Stimulated activated CD8-positive, alpha-beta memory T cell treated with anti-CD3 and anti-CD28 coated beads, Interleukin-2, amount 100 ng/mL, for 48 hours (primary cell): ENCODE measurements at regions not wholly inside any gene's neighbourhood (a gene's known extent, or its start where the extent isn't known, plus 50 kb on each side); places are given as distances from the start of the nearest gene placed in this dataset.

ENCODE experiments used
- DNase-seq, 2 donors: peaks; one replicate each; pipeline ENCODE4 v3.0.0-alpha.2; 2020; ENCODE audit warnings: low read depth in 2 of 2

DNA sequence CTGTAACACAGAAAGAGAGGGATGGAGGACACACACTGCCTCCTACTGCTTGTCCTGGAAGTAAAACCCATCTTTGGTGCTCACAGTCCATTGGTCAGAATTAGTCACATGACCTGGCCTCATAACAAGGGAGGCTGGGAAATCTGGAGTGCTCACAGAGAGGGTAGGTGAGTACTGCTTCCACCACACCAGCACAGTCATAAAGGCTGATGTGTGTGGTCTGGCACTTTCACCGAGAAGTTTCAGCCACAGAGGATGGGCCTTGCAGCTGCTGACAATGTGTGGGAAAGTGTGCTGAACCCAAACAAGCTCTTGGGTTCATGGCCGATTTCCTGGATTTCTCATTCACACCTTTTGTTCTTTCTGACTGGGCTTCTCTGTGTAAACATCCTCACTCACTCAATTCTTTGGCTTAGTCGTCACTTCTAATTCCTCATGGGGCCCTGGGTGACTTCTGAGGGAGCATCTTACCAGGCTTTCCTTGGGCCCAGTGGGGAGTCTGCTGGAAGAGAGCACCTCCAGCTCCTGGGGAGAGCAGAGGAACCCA lies 100.7 kb downstream of the ASB7 start:
- DNase-seq = peak in 1 of 2 donors; percentile 12

DNA sequence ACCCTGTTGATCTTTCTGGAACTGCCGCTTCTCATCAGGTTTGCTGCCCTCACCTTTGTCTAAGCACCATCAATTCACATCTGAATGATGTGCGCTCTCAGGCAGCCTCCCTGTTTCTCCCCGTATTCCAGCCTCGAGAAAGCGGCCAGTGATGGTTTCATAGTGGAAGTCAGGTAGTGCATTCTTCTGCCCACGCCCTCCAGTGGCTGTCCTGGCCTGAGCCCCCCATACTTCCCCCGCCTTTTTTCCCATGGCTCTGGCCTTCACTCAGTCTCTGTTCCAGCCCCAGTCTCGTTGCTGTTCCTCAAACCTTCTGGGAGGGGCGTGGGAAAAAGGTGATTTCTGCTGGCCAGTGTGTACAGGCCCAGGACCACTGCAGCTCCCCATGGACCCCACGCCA lies 101.3 kb downstream of the ASB7 start:
- DNase-seq = no peak

DNA sequence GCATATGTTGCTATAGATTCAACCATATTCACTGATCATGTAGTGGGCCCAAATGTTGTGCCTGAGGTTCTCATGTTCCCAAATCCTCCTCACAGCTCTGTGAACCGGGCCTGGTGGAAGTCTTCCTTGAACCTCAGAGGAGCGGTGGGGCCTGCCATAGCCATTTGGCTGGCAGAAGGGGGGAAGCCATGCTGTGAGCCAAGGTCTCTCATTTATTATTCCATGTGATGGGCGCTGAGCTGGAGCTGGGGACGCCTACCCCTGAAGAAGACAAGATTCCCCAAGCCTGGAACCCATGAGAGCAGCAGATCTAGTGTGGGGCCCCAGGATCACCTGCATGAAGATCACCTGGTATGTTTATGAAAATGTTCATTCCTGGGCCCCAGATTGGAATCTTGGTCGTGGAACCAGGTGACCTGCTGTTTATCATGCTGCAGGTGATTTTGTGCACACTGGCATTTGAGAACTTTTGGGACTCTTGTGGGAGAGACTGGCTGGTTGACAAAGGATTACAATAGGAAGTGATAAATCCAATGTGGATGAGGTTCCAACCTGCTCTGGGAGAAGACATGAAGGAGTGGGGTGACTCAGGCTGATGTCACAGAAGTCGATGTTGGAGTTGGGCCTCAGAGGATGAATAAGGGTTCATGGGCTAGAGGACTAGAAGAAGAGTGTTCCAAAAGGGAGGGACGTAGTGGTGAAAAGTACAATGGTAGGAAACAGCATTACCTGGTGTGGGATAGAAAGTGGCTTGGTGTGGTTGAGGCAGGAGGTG lies 102.1 kb downstream of the ASB7 start:
- DNase-seq = no peak

DNA sequence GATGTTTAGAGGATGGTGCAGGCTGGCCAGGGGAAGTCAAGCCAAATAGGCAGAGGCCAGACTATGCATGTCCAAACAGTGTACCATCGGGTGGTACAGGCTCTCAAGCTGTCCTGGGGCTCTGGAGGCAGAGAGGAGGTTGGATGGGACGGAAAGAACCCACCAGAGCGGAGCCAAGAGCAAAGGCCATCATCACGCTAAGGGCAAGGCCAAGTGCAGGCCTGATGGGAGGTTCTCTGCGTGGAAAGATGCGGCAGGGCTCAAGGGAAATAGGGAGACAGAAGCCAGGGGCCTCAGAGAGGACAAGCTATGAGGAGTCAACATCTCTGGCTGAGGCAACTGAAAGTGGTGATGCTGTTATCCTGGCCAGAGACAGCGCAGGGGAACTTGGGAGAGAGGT lies 102.7 kb downstream of the ASB7 start:
- no peak for DNase-seq

DNA sequence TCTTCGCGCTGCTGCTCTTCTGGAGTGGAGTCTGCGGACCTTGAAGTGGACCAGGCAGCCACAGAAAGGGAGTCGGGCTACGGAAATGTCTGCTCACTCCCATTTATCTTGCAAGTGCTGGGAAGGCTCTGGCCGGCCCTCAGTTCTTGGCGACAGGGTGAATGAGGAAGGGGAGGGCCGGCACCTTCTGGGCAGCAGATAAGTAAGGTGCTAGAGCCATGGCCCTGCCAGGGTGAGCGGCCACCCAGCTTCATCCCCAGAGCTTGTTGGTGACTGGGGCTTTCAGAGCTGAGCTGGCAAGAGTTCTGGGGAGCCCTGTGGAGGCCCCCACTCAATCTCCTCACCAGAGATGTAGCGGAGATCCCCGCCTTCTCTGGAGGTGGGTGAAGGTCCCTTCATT lies 103.5 kb downstream of the ASB7 start:
- no peak for DNase-seq

DNA sequence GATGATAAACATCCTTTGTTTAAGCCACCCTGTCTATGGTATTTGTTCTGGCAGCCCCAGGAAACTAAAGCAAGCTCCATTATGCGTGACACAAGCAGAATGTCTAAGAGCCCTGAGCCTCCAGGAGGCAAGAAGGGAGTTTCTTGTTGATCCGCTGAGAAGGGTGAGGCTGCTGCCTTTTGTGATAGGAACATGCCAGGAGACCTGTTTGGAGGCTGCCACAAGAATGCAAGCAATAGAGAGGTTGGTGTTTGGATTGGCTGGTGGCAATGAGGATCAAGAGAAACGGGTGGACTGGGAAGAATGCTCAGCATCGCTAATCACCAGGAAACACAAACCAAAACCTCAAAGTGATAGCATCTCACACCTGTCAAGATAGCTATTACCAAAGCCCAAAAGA lies 104.8 kb downstream of the ASB7 start:
- no peak for DNase-seq

DNA sequence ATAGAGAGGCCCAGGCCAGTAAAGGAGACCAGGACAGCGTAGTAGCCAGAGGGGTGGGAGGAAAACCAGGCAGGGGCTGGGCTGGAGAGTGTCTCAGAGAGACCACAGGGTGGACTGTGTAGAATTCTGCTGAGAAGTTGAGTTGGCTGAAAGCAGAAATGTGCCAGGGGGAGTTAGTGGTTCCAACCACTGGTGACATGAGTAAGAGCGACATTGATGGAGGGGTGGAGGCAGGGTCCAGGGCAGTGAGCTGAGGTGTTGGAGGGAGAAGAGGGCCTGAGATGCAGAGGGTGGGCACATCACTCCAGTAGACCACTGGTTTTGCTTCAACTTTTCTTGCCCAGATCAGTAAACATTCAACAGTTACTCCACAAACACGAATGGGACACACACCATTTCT lies 106.5 kb downstream of the ASB7 start:
- DNase-seq = no peak

DNA sequence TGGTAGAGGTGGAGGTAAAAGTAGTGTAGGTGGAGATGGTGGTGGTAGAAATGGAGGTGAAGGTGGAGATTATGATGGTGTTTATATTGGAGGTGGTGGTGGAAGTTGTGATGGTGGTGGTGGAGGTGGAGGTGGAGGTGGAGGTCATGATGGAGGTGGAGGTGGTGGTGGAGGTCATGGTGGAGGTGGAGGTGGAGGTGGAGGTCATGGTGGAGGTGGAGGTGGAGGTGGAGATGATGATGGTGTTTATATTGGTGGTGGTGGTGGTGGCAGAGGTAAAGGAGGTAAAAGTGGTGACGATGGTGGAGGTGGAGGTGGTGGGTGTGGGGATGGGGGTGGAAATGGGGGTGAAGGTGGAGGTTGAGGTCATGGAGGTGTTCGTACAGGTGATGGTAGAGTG lies 107.8 kb downstream of the ASB7 start:
- DNase-seq = no peak

DNA sequence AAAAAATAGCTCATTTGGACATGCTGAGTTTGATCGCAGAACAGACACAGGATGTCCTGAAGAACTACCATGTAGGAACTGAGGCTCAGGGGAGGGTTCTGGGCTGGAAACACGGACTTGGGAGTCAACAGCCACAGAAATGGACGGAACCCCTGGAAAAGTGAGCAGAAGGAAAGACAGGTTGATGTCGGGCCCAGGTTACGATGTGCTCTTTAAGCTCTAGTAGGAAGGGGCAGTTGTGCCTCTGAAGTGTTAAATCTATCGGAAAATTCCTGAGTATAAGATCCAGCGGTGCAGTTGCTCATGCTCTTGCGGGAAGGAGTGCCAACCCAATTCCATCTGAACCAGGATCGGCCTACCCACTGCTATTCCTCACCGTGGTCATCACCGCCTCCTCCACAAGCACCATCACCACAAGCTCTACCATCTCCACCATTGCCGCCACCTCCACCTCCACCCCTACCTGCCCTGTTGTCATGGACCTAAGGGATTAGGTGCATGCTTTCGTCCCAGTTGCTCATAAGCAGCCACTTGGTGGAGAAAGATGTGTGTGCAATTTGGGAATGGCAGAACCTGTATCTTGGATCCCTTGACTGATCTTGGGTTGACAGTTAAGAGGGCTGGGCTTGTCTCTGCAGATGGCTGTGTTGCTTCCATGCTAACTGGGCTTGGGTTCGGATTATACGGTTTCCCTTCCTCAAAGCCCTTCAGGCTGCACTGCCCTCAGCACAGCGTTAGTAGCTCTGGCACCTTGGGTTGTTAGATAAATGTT lies 108.5 kb downstream of the ASB7 start:
- DNase-seq = no peak

DNA sequence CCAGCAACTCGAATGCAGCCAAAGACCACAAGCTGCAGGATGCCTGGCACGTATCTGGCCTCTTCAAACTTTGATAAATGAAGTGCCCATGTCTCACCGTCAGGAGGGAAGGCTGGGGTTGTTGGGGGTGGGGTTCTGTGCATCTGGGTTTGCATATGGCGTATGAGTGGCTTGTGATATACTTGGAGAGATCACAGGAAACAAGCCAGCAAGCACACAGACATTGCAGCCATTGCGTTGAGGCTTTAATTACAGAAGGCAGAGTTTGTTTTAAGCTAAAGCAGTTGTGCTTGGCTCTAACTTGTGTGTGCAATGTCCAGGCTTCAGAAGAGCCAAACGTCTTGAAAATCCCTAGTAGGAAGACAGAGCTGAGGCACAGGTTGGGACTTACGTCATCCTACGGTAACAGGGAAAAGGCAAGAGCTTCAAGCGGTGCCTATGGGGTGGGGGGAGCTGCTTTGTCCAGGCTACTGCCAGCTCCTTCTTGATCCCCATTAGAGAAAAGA lies 109.2 kb downstream of the ASB7 start:
- DNase-seq = no peak

DNA sequence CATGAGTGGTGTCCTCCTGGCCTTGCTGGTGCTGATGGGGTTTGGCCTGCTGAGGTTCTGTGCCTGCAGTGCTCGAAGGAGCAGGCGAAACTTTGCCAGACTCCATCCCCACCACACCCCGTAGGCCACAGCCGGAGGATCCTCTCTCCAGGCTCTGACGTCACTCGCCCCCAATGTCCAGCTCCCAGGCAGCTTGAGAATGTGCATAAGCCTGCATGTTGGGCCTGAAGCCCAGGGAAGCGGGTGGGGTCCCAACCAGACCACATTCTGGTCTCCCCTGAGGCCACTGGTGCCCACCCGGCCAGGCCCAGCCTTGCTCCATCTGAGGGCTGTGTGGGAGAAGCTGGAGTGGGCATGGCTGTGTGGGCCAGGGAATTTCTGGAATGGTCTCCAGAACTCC lies 109.8 kb downstream of the ASB7 start:
- no peak for DNase-seq

DNA sequence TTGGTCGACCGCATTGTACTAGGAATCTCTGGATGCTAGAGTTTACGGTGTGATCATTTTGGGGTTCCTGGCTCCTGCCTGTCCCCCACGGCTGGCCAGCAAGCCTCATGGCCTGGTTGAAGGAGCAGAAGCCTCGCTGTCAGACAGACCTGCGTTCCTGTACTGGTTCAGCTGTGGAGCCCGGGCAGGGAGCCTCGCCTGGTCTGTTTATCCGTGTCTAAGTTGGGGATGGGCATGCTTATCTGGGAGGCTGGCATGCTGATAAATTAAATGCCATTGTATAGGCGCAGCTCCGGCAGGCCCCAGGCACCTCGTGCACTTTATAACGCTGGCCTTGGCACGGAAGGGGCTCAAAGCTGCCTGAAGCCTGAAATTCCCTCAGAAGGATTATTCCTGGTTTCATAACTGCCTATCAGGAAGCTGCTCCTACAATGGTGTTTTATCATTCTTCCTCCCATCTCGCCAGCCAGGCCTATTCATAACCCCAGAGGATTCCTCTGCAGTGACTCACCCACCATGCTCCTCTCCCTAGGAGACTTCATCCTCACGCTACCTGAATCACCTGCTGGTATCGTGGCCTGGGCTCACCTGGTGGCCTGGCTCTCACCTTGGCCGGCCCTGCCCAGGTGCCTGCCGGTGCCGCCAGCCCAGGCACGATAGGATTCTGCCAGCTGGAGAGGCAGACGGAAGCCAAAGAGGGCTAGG lies 110.9 kb downstream of the ASB7 start:
- no peak for DNase-seq

DNA sequence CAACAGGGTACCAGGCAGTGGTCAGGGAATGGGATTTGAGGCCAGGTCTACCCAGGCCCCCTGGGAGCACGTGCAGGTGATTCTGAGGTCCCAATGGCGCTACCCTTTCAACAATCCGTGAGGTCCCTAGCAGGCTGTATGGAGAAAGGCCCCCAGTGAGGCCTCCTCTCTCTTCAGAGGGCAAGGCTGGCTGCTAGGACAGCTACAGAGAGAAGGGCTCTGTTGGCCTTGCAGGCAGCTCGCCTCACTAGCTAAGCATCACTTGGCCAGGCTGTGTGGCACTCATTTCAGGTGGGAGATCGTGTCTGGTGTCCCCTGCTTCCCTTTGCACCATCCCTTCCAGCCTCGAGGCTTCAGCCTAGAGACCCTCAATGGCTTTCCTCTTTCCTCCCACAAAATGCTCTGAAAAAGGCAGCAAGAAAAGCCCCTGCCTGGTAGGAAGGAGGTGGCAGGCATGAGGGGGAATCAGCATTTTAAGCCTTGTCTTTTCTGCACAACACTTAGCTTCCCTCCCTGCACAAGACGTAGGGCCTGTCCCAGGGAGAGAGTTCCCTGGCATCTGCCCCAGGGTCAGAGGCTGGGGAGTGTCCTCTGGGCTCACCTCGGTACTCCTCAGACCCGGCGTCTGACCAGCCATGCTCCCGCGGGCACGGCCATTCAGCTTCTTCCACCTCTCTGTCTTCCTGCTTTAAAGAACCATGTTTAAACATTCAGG lies 111.8 kb downstream of the ASB7 start:
- no peak for DNase-seq

DNA sequence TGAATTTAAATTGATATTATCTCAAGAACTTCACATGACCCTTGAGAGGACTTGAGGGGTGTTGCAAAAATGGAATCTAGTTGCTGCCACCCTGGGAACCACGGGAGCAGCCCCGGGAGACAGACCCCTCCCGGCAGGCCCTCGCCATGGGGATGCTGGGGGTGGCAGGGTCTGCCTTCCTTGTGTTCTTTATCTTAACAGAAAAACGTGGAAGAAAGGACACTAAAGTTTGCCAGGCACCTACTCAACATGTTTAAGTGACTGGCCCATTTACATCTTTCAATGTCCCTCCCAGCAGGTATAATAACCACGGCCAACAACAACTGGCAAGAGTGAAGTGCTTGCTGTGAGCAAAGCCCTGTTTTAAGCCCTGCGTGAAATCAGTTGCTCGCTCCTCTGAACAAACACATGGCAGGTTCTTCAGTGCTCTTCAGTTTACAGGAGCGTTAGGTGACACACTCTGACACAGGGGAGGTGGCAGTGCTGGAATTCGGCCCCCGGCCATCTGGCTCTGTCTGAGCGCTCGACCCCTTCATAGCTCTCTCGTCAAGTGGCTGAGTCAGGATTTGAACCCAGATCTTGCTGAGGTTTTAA lies 112.5 kb downstream of the ASB7 start:
- no peak for DNase-seq

DNA sequence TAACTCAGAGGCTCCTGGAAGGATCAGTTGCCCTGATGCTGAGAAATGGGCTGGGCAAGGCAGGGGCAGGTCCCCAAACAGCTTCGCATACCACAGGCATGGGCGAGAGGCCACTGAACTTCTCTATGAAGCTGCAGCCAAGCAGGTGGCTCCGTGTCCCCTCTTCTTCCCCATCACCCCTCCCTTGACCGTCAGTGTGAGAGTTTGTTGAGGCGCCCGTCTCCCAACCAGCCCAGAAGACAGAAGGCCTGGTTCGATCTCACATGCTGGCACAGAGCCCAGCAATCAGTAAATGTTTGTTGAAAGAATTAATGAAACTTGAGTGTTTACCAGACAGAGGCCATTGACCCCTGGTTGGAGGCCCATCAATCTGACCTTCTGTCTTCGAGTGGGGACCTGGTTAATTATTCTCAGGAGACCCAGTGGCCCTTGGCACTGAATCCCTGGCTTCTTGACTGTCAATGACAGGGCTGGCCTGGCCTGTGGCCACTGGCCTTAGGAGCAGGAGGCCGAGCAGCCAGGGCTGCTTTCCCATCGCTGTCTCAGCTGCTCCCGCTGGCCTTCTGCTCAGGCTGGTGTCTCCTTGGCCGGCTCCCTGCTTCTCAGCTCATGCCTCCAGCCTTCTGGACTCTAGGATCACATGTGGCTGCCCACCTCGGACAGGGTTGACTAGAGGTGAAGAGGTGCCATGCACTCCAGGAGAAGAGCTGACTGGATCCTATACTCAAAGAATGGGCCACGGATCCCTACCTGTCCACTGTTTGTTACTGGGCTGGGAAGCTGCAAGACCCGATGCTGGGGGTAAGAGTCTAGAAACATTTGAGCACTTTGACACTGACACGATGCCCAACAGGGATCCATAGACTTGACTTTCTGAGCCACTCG lies 113.4 kb downstream of the ASB7 start:
- no peak for DNase-seq

DNA sequence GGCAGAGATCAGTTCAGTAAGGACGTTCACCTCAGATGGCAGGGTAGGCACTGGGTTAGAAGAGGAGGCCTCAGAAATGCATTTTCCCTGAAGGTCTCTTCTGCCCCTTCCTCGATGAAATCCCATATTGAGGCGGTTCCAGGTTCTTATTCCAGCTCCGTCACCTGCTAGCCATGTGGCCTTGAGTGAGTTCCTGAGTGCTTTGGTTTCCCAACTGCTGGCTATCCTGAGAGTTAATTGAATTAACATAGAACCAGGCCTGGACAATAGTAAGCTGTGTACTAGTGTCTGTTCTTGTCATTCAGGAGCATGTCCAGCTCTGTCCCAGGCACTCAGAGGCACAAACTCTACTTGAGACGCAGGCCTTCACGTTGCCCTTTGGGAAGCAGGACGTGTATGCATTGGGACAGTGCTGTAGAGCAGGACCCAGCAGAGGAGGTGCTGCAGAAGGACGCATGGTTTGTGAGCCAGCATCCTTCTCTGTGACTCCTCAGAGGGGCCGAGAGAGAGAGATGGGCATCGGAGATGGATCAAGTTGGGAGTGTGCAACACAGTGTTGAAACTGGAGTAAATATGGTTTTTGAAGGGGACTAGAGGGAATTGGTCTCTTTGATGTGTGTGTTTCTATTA lies 114.2 kb downstream of the ASB7 start:
- DNase-seq = no peak

DNA sequence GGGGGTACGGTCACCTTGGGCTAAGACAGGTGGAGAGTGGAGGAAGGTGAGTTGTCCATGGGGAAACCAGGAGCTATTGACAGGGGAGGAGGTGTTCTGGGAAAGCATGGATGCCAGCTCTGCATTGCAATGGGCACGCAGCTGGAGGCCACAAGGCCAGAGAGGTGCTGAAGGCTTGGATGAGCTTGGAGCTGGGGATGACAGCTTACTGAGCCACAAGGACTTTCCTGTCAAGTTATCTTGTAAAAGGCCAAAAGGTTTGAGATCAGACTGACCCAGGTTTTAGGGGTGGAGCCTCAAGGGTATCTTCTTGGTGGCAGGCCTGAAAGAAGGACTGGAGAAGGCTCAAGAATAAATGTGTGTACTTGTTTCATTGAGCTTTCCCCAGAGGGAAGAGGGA lies 115.2 kb downstream of the ASB7 start:
- DNase-seq = no peak

DNA sequence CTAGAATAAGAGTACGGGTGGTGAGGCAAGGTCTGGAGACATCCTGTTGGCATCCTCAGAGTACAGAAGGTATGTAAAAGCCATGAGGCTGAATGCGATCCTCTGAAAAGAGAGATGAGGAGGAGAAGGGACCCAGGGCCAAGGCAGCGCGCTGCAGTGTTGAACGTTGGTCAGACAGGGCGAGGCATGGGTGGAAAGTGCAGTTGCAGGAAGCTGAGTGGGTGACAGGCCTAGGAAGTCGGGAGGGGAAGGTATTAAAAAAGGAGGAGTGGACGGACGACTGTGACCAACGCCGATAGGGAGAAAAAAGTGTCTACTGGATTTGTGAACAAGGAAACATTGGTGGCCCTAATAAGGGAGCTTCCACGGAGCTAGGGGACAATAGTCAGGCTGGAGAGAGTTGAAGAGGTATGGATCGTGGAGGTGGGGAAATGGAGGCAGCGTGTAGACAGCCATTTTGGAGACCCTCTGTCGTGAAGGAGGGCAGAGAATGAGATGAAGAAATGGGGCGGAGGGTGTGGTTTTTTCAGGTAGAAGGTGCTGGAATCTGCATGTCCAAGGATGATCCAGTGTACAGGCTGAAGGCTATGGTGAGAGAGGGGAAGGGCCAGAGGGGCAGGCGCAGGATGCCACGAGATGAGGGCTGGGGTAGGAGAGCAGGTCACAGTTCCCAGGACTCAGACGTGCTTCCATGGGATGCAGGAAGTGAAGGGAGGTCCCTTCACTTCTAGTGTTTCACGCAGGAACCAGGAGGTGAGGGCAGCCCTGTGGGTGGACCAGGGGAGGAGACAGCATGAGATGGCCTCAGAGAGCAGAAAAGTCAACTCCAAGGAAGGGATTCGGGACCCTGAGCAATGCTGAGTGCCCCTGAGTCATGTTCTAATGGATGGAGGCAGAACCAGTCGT lies 115.9 kb downstream of the ASB7 start:
- DNase-seq = no peak
